Activated naive CD8-positive, alpha-beta T cell (primary cell): ENCODE measurements at regions not wholly inside any gene's neighbourhood (a gene's known extent, or its start where the extent isn't known, plus 50 kb on each side); places are given as distances from the start of the nearest gene placed in this dataset.
"Not testable (repeated sequence)": the region's sequence is repeated elsewhere in the genome, so short reads cannot be mapped to it uniquely, and the experiment has no call there.

Experiments used
- H3K27ac Mint-ChIP-seq: one replicate; pipeline ENCODE4 v1.8.0; 2021; ENCODE audit warnings: mixed read lengths
- H3K27me3 Mint-ChIP-seq: one replicate; pipeline ENCODE4 v1.8.0; 2021; ENCODE audit warnings: mixed read lengths
- H3K36me3 Mint-ChIP-seq: one replicate; pipeline ENCODE4 v1.8.0; 2021; ENCODE audit warnings: mixed read lengths
- H3K4me1 Mint-ChIP-seq: one replicate; pipeline ENCODE4 v1.8.0; 2021; ENCODE audit warnings: low read depth, mixed read lengths
- H3K4me3 Mint-ChIP-seq: one replicate; pipeline ENCODE4 v1.8.0; 2021; ENCODE audit warnings: mild to moderate bottlenecking, mixed read lengths
- H3K9me3 Mint-ChIP-seq: one replicate; pipeline ENCODE4 v1.8.0; 2021; ENCODE audit warnings: low read depth, mixed read lengths

- H3K4me1 Mint-ChIP-seq, H3K9me3 Mint-ChIP-seq, H3K36me3 Mint-ChIP-seq, H3K27me3 Mint-ChIP-seq, H3K27ac Mint-ChIP-seq, H3K4me3 Mint-ChIP-seq: not testable (repeated sequence)
Observed at GRCh38 chr4:188738290-188738689, 599.0 kb downstream of the TRIML1 start.

GRCh38 chr4:188740172-188740571 lies 600.9 kb downstream of the TRIML1 start:
- not testable (repeated sequence) for H3K36me3 Mint-ChIP-seq, H3K4me1 Mint-ChIP-seq, H3K4me3 Mint-ChIP-seq, H3K27me3 Mint-ChIP-seq, H3K27ac Mint-ChIP-seq
- peaks cover 11% of the 10 kb centered on the region for H3K9me3 Mint-ChIP-seq

GRCh38 chr4:188740791-188741190 lies 601.5 kb downstream of the TRIML1 start:
- not testable (repeated sequence) for H3K4me1 Mint-ChIP-seq, H3K36me3 Mint-ChIP-seq, H3K4me3 Mint-ChIP-seq, H3K27me3 Mint-ChIP-seq, H3K27ac Mint-ChIP-seq
- H3K9me3 Mint-ChIP-seq, result peaks cover 11% of the 10 kb centered on the region

- Mint-ChIP-seq H3K27ac (no peak overlapping the region), H3K4me1 (no peaks in the 10 kb centered on the region), H3K4me3 (no peak overlapping the region), H3K9me3 (peaks cover 13% of the 10 kb centered on the region), H3K27me3 (no peaks in the 10 kb centered on the region), H3K36me3 (no peaks in the 10 kb centered on the region)
Observed at GRCh38 chr4:188754372-188755002, 615.2 kb downstream of the TRIML1 start.

GRCh38 chr4:188767496-188767895 lies 628.3 kb downstream of the TRIML1 start:
- H3K9me3 Mint-ChIP-seq, result peaks cover 20% of the 10 kb centered on the region
- H3K4me1 Mint-ChIP-seq, result no peaks in the 10 kb centered on the region
- no peak overlapping the region for H3K4me3 Mint-ChIP-seq
- H3K36me3 Mint-ChIP-seq, result no peaks in the 10 kb centered on the region
- no peak overlapping the region for H3K27ac Mint-ChIP-seq
- H3K27me3 Mint-ChIP-seq, result no peaks in the 10 kb centered on the region

- H3K4me1 Mint-ChIP-seq, result no peaks in the 10 kb centered on the region
- no peak overlapping the region for H3K27ac Mint-ChIP-seq
- H3K27me3 Mint-ChIP-seq, result no peaks in the 10 kb centered on the region
- no peaks in the 10 kb centered on the region for H3K9me3 Mint-ChIP-seq
- H3K36me3 Mint-ChIP-seq, result no peaks in the 10 kb centered on the region
- H3K4me3 Mint-ChIP-seq, result no peak overlapping the region
Observed at GRCh38 chr4:188778905-188779304, 639.7 kb downstream of the TRIML1 start.

GRCh38 chr4:188779581-188779980 lies 640.3 kb downstream of the TRIML1 start:
- Mint-ChIP-seq H3K4me1 (no peaks in the 10 kb centered on the region), H3K27ac (no peak overlapping the region), H3K36me3 (no peaks in the 10 kb centered on the region), H3K27me3 (no peaks in the 10 kb centered on the region), H3K4me3 (no peak overlapping the region), H3K9me3 (no peaks in the 10 kb centered on the region)

GRCh38 chr4:188780028-188780427 lies 640.8 kb downstream of the TRIML1 start:
- no peak overlapping the region for H3K27ac Mint-ChIP-seq
- no peaks in the 10 kb centered on the region for H3K4me1 Mint-ChIP-seq
- H3K4me3 Mint-ChIP-seq, result no peak overlapping the region
- no peaks in the 10 kb centered on the region for H3K27me3 Mint-ChIP-seq
- H3K9me3 Mint-ChIP-seq, result no peaks in the 10 kb centered on the region
- H3K36me3 Mint-ChIP-seq, result no peaks in the 10 kb centered on the region

- Mint-ChIP-seq H3K4me3 (no peak overlapping the region), H3K36me3 (no peaks in the 10 kb centered on the region), H3K9me3 (peaks cover 3% of the 10 kb centered on the region), H3K27ac (no peak overlapping the region), H3K4me1 (no peaks in the 10 kb centered on the region), H3K27me3 (no peaks in the 10 kb centered on the region)
Observed at GRCh38 chr4:188780686-188781085, 641.4 kb downstream of the TRIML1 start.

GRCh38 chr4:188781655-188782054 lies 642.4 kb downstream of the TRIML1 start:
- no peaks in the 10 kb centered on the region for H3K36me3 Mint-ChIP-seq
- no peaks in the 10 kb centered on the region for H3K4me1 Mint-ChIP-seq
- H3K27me3 Mint-ChIP-seq, result no peaks in the 10 kb centered on the region
- H3K9me3 Mint-ChIP-seq, result peaks cover 3% of the 10 kb centered on the region
- H3K27ac Mint-ChIP-seq, result no peak overlapping the region
- H3K4me3 Mint-ChIP-seq, result no peak overlapping the region

GRCh38 chr4:188783175-188783574 lies 643.9 kb downstream of the TRIML1 start:
- Mint-ChIP-seq H3K4me1 (no peaks in the 10 kb centered on the region), H3K9me3 (peaks cover 3% of the 10 kb centered on the region), H3K4me3 (no peak overlapping the region), H3K36me3 (no peaks in the 10 kb centered on the region), H3K27me3 (no peaks in the 10 kb centered on the region), H3K27ac (no peak overlapping the region)

- Mint-ChIP-seq H3K27ac (no peak overlapping the region), H3K9me3 (peaks cover 3% of the 10 kb centered on the region), H3K4me1 (no peaks in the 10 kb centered on the region), H3K36me3 (no peaks in the 10 kb centered on the region), H3K27me3 (no peaks in the 10 kb centered on the region), H3K4me3 (no peak overlapping the region)
Observed at GRCh38 chr4:188783606-188784160, 644.4 kb downstream of the TRIML1 start.

GRCh38 chr4:188796600-188796999 lies 657.4 kb downstream of the TRIML1 start:
- not testable (repeated sequence) for H3K27me3 Mint-ChIP-seq, H3K4me1 Mint-ChIP-seq, H3K27ac Mint-ChIP-seq, H3K4me3 Mint-ChIP-seq, H3K36me3 Mint-ChIP-seq
- H3K9me3 Mint-ChIP-seq, result peaks cover 20% of the 10 kb centered on the region

- H3K36me3 Mint-ChIP-seq, H3K4me1 Mint-ChIP-seq, H3K27ac Mint-ChIP-seq, H3K27me3 Mint-ChIP-seq, H3K4me3 Mint-ChIP-seq: not testable (repeated sequence)
- peaks cover 20% of the 10 kb centered on the region for H3K9me3 Mint-ChIP-seq
Observed at GRCh38 chr4:188797011-188797410, 657.8 kb downstream of the TRIML1 start.

- no peak overlapping the region for H3K27ac Mint-ChIP-seq
Observed at GRCh38 chr4:188804861-188805260, 665.6 kb downstream of the TRIML1 start.

GRCh38 chr4:188811121-188811520 lies 671.9 kb downstream of the TRIML1 start:
- Mint-ChIP-seq H3K9me3 (peaks cover 4% of the 10 kb centered on the region), H3K27ac (no peak overlapping the region), H3K4me3 (no peak overlapping the region), H3K27me3 (no peaks in the 10 kb centered on the region), H3K36me3 (no peaks in the 10 kb centered on the region), H3K4me1 (no peaks in the 10 kb centered on the region)

More at GRCh38 chr4:188804861-188805260, 665.6 kb downstream of the TRIML1 start:
- Mint-ChIP-seq H3K4me3 (no peak overlapping the region), H3K9me3 (peaks cover 3% of the 10 kb centered on the region), H3K27me3 (no peaks in the 10 kb centered on the region), H3K4me1 (no peaks in the 10 kb centered on the region), H3K36me3 (no peaks in the 10 kb centered on the region)
